GM21515 (cell line): ENCODE measurements at regions not wholly inside any gene's neighbourhood (a gene's known extent, or its start where the extent isn't known, plus 50 kb on each side); places are given as distances from the start of the nearest gene placed in this dataset.
"Not testable (repeated sequence)": the region's sequence is repeated elsewhere in the genome, so short reads cannot be mapped to it uniquely, and the experiment has no call there.

Experiments used
- ATAC-seq: cut with Tn5 transposase; IDR thresholded peaks from one replicate; pipeline ENCODE4 v1.9.1; 2021; ENCODE audit not compliant: unreplicated experiment

DNA sequence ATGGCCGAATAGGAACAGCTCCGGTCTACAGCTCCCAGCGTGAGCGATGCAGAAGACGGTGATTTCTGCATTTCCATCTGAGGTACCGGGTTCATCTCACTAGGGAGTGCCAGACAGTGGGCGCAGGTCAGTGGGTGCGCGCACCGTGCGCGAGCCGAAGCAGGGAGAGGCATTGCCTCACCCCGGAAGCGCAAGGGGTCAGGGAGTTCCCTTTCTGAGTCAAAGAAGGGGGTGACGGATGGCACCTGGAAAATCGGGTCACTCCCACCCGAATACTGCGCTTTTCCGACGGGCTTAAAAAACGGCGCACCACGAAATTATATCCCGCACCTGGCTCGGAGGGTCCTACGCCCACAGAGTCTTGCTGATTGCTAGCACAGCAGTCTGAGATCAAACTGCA is 572.8 kb upstream of the AGA start:
- not testable (repeated sequence) for ATAC-seq

DNA sequence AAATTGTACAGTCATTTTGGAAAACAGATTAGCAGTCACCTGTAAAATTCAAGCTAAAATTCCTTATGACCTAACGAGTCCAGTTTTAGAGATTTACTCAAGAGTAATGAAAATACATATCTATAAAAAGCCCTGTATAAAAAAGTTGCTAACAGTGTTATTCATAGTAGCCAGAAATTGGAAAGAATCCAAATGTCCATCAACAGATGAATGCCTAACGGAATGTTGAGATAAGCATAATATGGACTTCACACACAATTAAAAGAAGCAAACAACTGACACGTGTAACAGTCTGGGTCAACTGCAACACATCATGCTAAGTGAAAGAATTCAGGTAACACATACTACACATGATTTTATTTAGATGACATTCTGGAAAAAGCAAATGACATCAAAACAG is 584.8 kb upstream of the AGA start:
- ATAC-seq: no peak

DNA sequence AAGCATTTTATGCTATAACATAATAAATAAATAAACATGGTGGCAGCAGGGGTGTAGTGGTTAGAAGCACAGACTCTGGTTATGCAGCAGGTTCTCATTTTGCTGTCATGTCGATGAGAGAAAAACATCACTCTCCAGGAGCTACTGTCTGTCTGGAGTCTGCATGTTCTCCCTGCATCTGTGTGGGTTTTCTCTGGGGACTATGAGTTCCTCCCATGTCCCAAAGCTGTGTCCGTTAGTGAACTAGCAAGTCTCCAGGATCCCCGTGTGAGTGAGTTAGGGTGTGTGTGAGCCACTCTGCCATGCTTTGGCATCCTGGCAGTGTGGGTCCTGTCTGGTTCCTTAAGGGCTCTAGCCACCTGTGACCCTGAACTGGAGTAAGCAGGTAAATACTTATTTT is 585.6 kb upstream of the AGA start:
- no peak for ATAC-seq

DNA sequence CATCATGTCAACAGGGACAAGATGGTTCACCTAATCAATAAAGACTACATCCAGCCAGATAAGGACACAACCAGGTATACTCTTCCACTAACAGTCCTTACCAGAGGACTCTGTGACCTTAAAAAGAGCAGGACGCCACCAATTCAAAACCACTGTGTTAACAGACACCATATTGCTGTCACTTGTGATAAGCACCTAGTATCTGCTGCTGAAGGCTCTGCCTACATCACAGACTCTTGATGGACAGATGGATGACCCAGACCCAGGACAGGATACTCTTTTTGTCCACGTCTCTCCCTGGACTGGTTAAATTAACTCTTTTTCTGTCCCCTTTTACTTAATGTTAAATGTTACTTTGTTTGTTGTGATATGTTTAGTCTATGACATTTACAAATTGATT is 586.2 kb upstream of the AGA start:
- ATAC-seq: no peak

DNA sequence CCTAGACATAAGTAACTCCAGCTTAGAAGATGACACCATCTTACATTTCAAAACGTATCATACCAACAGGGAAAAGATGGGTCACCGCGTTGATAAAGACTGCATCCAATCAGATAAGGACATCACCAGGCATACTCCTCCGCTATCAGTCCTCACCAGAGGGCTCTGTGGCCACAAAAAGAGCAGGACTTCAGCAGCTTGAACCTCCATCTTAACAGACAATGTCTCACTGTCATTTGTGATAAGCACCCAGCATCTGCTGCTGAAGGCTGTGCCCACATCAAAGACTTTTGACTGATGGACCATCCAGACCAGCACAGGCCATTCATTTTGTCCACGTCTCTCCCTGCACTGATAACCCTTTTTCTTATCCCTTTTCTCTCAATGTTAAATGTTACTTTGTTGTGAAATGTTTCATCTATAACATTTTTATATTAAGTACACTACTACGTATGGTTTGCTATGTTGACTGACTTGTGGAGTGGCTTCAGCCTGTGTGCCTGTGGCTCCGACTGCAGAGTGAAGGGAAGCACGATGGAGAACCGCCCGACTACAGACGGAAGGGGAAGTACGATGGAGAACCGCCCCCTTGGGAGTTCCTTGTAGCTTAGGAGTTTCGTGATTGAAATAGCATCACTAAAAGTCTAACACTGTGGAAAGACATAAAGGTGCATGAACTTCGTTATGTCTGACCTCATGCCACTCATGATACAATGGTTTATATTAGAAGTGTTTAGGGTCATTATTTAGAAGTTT is 595.4 kb upstream of the AGA start:
- ATAC-seq: no peak

DNA sequence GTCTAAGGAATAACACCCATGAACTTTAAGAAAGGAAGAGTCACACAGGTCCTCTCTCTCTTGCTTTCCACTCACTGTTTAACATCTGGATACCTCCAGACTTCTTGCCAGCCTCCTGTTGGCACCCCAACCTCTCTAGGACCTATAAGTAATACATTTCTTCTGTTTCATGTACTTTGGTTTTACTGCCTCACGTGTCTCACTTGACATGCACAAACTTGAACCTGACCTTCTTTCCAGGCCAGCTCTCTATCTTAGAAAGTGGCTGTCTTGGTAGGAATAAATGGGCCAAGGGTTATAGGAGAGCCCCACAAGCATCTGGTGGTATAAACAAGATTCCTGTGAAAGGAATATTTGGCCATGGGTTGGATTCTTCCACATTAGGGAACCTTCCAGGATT is 614.8 kb upstream of the AGA start:
- no peak for ATAC-seq

DNA sequence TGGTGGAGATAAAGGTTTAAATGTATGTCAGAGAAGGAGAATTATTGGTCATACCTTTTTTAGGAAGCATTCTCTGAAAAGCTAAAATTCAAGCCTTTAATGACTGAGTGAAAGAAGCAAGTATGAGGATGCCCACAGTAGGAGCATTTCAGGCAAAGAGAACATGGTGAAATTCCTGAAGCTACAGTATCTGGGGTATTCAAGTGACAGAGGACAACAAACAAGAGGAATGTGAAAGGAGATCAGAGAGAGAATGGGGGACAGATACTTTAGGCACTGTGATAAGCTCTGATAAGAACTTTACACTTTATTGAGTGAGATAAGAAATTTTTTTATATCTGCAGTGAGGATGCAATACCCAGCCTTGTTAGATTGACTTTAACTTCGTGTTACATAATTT is 621.3 kb upstream of the AGA start:
- ATAC-seq: no peak

DNA sequence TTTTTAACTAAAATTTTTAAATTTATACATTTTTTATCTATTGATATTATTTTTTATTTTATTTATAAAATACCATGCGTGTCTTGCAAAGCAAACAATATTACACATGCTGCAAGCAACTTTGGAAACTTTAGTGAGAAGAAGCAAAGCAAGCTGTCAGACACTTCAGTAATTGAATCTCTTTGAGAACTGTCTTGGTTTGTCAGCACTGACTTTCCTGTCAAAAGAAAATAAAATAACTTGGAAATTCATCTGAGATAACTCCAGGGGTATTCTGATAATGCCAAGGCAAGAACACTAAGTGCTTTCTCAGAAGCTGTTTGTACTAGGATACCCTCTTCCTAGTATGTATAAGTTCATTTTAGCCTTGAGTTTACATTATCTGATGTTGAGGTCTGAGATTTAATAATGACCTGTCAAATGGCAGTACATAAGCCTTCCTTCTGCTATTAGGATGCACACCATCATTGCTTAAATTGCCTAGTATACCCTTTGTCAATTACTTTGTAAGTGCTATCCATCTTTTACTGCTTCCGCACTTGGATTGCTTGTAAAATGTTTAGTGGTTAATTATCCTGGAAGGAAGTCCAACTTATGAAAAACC is 624.2 kb upstream of the AGA start:
- no peak for ATAC-seq

DNA sequence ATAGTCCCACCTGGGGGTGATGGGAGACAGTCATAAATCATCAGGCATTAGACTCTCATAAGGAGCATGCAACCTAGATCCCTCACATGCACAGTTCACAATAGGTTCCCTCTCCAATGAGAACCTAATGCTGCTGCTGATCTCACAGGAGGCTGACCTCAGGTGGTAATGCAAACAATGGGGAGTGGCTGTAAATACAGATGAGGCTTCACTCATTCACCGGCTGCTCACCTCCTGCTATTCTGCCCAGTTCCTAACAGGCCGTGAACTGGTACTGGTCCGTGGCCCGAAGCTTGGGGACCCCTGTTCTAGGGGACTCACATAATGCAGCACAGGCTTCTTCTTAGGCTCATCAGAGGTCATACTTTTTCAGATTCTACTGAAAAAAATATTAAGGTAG is 625.9 kb upstream of the AGA start:
- no peak for ATAC-seq

DNA sequence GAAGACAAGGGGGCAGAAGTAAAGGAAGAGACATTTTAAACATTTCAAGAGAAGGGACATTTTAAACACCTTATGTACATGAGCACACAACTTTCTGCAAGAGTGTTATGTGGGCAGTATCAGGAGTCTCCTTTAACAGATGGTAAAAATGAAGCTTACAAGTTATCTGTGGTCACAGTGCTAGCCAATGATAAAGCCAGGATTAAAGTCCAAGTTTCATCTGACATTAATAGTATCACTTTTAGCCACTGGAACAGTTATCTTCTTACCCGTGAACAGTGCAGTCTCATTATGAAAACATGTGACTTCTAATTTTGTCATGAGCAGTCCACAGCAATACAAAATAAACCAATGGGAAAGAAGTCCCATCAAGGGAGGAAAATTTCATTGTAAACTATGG is 627.9 kb upstream of the AGA start:
- ATAC-seq: no peak

DNA sequence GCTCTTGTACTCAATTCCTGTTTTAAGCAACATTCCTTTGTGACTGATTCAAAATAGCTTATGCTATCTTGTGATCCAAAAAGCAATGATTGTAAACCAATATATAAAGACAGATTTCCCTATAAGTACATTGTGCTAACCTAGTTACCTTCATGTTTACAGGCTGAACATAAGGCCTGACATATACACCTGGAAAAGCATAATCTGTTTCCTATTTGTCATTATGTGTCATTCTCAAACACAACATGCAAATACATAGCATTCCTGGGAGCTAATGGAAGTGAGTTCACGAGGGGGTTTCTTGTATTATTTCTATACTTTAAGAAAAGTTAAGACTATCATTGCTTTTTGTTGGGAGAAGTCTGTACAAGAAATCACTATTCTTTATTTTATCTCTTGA is 638.1 kb upstream of the AGA start:
- no peak for ATAC-seq

DNA sequence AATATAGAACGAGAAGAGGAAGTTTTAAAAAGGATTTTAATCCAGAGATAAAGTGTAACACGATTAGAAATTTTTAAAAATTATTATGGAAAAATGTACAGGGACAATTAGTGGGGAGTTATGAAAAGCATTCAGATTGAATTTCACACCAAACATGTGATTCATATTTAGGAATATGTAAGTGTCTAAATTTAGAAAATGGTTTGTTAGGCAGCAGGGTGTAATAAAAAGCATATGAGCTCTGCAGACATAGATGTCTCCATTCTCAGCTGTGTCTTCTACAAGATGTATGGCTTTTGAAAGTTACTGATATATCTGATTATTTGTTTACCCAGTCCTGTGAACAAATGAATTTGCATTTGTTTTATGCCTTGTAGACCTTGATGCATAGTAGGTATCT is 638.9 kb upstream of the AGA start:
- ATAC-seq: no peak

DNA sequence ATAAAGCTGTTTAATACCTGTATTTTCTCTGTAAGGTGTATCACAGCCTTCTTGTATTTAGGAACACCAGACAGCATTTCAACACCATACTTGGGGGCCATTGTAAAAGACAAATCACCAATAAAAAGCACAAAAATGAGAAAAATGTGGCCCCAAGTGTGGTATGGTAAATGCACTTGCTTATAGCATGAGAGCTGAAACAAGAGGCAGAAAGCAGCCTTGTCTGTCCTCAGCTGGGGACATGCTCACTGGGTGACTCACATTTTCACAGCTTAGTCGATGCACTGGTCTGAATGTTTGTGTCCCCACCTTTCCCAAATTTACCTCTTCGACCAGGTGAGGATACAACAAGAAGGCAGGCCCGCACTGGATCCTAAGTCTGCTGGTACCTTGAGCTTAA is 639.7 kb upstream of the AGA start:
- no peak for ATAC-seq

DNA sequence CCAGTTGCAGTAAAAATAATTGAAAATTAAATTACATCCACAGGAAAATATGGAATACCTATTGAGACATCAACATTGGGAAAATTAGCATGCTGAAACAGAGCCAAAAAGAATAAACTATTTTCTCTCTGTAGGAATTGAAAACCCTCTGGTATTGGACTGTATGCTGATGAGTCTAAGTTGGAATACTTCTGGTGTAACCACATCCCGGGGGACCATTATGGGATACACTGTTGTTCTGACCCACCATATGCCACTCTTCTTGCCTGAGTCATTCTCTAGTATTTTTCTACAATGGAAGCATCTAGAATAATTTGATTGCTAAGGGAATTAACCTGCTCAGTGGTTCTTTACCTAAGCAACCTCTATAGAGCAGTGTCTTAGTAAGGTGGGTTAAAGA is 640.7 kb upstream of the AGA start:
- no peak for ATAC-seq

DNA sequence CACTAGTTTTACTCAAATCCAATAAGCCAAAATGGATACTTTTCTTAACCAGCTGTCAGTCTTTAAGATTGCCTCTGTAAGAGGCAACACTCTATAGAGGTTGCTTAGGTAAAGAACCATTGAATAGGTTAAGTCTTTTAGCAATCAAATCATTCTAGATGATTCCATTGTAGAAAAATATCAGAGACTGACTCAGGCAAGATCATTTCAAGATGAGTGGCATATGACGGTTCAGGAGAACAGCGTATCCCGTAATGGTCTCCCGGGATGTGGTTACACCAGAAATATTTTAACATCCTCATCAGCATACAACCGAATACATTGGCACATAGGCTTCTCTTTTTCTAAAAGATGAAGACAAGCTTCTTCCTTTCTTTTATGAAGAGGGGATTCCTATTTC is 641.7 kb upstream of the AGA start:
- no peak for ATAC-seq

DNA sequence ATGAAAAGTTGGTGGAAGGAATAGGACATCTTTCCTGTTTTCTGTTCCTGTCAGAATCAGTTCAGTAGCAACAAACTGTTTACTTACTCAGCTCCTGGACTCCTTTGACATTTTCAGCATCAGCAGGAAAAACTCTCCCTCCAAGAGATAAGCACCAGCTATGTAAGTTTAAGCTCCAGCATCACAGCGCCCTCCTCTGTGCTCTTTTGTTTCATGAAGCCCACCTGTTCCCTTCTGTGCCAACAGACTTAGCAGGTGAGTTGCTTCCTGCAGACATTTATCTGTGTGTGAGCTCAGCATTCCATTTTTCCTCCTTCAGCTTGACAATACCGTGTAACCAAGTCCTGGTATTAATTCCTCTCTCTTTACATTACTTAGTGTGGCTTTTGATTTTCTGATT is 644.1 kb upstream of the AGA start:
- ATAC-seq: no peak

DNA sequence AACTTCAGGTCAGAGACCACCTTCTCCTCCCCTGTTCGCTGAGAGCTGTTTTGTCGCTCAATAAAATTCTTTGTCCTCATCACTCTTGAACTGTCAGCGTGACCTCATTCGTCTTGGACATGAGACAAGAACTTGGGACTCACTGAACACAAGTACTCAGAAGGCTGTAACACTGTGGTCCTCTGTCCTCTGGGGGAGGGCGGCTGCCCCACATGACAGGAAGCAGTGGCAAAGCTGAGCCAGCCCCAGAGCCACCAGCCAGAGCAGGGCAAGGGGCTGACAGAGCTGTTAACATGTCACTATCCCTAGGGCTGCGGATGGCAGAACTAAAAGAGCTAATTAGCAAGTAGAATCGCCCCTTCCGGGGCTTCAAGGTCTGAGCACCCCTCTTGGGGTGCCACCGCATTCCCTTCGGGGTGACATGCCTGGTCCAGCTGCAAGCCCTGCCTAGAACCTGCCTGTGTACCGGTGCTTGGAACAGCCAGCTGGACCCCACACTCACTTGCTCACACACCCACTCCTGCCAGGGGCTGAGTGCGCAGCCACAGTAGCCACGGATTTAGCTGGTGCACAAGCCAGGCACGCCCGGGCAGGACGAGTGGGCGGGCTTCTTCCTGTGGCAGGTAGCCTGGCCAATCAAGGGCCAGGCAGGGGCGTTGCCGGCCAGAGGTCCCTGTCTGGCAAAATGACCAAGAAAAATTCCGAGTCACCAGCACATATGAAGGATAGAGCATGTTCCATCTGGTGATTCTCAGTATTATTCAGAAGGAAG is 648.6 kb upstream of the AGA start:
- ATAC-seq: no peak

DNA sequence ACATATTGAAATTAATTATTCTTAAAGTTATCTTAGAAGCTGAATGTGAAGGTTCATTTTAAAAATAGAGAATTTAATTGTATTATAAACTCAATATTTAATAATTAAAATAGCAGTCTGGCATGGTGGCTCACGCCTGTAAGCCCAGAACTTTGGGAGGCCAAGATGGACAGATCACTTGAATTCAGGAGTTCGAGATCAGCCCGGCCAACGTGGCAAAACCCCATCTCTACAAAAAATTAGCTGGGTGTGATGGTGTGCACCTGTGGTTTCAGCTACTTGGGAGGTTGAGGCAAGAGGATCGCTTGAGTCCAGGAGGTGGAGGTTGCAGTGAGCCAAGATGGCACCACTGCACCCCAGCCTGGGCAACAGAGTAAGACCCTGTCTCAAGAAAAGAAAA is 659.9 kb upstream of the AGA start:
- no peak for ATAC-seq

DNA sequence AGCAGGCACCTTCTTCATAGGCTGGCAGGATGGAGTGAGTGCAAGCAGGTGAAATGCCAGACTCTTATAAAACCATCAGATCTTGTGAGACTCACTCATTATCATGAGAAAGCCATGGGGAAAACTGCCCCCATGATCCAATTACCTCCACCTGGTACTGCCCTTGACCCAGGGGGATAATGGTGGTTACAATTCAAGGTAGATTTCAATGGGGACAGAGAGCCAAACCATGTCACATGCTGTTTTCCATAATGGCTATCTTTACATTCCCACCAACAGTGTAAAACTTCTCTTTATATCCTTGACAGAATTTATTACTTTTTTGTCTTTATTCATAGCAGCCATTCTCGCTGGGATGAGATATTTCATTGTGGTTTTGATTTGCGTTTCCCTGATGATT is 663.0 kb upstream of the AGA start:
- no peak for ATAC-seq

DNA sequence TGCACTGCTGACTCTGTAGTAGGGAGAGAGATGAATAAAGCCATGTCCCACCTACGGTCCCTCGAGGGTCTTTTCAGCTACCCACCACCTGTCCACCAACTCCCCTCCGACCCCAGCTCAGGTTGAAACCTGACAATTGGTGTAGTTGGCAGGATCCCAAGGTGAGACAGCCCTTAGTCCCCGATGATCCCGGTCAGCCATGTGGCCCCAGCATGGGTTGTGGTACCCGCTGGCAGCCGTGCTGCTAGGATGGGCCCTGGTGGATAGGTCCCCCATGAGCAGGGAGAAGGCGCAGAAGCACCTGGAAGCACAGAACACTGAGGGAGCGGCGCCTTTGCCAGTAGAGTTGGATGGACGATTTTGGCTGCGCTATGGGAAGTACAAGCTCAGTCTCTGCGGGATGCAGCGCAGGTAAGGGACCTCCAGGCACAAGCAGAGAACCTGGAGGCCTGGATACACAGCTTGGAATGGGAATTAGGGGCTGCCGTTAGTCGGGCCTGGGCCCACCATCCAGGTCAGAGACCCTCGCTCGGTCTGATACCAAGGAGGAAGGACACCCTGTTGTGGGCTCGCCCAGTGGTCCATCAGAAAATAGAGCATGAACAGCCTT is 694.6 kb upstream of the AGA start:
- no peak for ATAC-seq

DNA sequence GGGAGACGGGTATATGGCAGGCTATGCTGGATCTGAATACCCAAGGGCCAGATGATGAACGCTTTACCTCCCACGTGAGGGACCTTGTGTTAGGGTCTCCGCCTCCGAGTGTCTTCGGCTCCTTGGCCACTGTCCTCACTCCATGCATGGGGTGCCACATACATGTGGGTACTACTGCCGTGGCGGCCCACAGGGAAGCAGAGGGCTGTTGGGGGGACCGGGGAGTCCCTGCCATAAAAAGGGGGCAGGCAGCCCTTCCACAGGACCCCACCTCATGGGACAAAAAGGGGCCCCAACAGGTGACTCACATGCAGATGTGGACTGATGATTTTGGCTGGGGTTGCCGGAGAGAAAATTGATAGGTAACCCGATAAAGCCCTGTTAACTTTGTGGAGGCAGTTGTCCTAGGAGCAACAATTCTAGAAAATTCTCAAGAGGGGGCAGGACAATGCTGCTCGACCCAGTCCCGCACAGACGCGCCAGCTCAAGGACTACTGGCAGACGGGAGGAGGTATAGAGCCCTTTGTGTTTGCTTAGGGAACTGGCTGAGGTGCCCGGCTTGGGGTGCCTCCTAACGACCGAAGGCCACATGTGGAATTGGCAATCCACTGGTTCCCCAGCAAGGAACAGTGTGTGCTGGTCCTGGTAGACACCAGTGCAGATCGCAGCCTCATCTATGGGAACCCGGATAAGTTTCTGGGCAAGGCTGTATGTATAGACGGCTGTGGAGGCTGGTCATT is 695.7 kb upstream of the AGA start:
- ATAC-seq: no peak
